ENCODE measurements at regions not wholly inside any gene's neighbourhood (a gene's known extent, or its start where the extent isn't known, plus 50 kb on each side); places are given as distances from the start of the nearest gene placed in this dataset.

DNA sequence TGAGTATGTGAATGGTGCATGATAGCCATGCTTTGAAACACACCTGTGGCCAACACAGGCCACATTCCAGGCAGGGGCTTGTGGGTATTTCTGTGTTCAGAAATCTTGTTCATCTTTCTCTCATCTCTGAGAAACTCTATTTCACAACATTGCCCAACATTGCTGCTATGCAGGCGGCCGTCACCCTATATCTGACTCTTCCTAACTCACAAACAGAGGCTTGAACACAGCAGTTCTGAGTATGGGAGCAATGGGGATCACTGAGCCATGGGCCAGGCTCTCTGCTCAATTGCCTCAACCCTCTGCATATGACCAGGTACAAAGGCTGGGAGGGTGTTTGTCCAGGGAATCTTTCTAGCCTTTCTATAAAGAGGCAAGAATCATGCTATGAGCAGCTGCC lies 259.9 kb downstream of the BUD13 start:
- TF ChIP-seq POLR2A (IDR thresholded peaks at IDR 0.05): no peak
- no peak for TF ChIP-seq POLR2AphosphoS5 (IDR thresholded peaks at IDR 0.05)
- TF ChIP-seq, protein P1, sequence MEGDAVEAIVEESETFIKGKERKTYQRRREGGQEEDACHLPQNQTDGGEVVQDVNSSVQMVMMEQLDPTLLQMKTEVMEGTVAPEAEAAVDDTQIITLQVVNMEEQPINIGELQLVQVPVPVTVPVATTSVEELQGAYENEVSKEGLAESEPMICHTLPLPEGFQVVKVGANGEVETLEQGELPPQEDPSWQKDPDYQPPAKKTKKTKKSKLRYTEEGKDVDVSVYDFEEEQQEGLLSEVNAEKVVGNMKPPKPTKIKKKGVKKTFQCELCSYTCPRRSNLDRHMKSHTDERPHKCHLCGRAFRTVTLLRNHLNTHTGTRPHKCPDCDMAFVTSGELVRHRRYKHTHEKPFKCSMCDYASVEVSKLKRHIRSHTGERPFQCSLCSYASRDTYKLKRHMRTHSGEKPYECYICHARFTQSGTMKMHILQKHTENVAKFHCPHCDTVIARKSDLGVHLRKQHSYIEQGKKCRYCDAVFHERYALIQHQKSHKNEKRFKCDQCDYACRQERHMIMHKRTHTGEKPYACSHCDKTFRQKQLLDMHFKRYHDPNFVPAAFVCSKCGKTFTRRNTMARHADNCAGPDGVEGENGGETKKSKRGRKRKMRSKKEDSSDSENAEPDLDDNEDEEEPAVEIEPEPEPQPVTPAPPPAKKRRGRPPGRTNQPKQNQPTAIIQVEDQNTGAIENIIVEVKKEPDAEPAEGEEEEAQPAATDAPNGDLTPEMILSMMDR (IDR thresholded peaks at IDR 0.05): no peak
- H3K4me3 ChIP-seq: no peak overlapping the region
- H3K27ac ChIP-seq: no peak overlapping the region
- intact Hi-C loops (cut with DNase I): no loop called here
- no peaks in the 10 kb centered on the region for H3K36me3 ChIP-seq
- H3K27me3 ChIP-seq (replicated peaks; ENCODE audit: insufficient read depth): no peaks in the 10 kb centered on the region
- H3K9me3 ChIP-seq: no peaks in the 10 kb centered on the region
- H3K4me1 ChIP-seq (replicated peaks): no peaks in the 10 kb centered on the region
- no peak for DNase-seq (ENCODE audit: low spot score)
- whole genome bisulfite sequencing: 91% methylated on average over 2 of the region's 2 CpGs

DNA sequence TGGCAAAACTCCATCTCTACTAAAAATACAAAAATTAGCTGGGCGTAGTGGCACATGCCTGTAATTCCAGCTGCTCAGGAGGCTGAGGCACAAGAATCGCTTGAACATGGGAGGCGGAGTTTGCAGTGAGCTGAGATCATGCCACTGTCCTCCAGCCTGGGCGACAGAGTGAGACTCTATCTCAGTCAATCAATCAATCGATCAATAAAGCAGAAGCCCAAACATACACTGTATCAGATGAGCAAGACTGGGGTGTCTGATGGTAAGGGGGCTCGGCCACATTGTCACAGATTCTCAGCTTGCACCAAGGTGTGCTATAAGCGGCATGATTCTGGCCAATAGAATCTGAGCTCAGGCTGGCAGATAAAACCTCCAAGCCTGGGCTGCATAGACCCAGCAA lies 261.1 kb downstream of the BUD13 start:
- intact Hi-C loops (cut with DNase I): no loop called here
- H3K27me3 ChIP-seq (replicated peaks; ENCODE audit: insufficient read depth): no peaks in the 10 kb centered on the region
- TF ChIP-seq POLR2A (IDR thresholded peaks at IDR 0.05) (no peak), POLR2AphosphoS5 (IDR thresholded peaks at IDR 0.05) (no peak)
- TF ChIP-seq, protein P1 (IDR thresholded peaks at IDR 0.05): no peak
- H3K36me3 ChIP-seq: no peaks in the 10 kb centered on the region
- no peaks in the 10 kb centered on the region for H3K4me1 ChIP-seq (replicated peaks)
- no peak for DNase-seq (ENCODE audit: low spot score)
- WGBS: 71% methylated on average over 7 of the region's 7 CpGs
- no peak overlapping the region for H3K27ac ChIP-seq
- H3K4me3 ChIP-seq: no peak overlapping the region
- H3K9me3 ChIP-seq: no peaks in the 10 kb centered on the region

DNA sequence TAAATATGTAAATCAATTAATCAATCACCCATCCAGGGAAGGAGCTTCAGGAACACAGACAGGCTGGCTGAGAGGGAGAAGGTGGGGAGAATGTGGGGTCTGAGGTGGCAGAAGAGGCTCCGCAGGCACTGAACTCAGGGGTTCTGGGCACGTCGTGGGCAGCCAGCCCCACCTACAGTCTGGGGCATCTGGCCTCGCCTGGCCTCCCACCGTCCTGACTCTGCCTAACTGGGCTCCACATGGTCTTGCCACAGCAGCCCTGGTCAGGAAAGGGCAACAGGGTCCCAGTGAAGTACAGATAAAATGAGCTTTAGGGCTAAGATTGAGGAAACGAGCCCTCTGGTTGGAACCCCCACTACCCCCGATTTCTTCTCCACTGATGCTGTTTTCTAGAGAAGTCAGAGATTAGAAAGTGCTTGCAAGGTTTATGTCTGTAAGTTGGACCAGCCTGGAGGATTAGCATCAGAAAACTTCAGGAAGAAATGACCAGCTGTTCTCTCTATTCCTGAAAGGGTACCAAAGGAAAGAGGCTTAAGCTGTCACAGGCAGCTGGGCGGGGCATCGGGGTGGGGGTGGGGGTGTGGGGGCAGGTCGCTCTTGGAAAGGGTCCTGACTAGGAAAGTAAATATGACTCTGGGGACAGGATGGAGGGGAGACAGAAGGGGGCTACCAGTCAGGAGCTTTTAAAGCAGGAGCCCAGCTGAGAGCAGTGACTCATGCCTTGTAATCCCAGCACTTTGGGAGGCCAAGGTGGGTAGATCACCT lies 261.7 kb downstream of the BUD13 start:
- no peaks in the 10 kb centered on the region for H3K27me3 ChIP-seq (replicated peaks; ENCODE audit: insufficient read depth)
- no peak overlapping the region for H3K27ac ChIP-seq
- H3K4me3 ChIP-seq: no peak overlapping the region
- no peaks in the 10 kb centered on the region for H3K9me3 ChIP-seq
- TF ChIP-seq, protein P1 (IDR thresholded peaks at IDR 0.05): no peak
- TF ChIP-seq POLR2AphosphoS5 (IDR thresholded peaks at IDR 0.05) (no peak), POLR2A (IDR thresholded peaks at IDR 0.05) (no peak)
- DNase-seq (ENCODE audit: low spot score): no peak
- H3K36me3 ChIP-seq: no peaks in the 10 kb centered on the region
- H3K4me1 ChIP-seq (replicated peaks): no peaks in the 10 kb centered on the region
- WGBS: 64% methylated on average over 10 of the region's 10 CpGs
- intact Hi-C loops (cut with DNase I): no loop called here

DNA sequence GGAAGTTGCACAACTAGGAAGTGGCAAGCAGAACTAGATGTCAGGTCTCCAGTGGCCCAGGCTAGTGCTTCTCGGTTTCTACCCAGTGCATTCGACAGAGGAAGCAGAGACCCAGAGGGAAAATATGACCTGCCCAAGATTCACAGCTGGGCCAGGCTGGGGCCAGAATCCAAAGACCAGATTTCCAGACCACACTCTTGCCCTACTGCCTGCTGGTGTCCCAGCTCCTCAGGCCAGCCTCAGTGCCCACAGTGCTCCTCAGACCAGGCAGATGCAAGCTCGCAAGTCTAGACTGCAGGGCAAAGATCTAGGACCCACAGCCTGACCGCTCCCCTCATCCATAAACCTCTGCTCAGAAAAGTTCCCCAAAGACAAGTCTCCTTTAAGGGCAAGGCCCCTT lies 262.6 kb downstream of the BUD13 start:
- H3K4me3 ChIP-seq: no peak overlapping the region
- TF ChIP-seq POLR2A (IDR thresholded peaks at IDR 0.05) (no peak), POLR2AphosphoS5 (IDR thresholded peaks at IDR 0.05) (no peak)
- TF ChIP-seq, protein P1 (IDR thresholded peaks at IDR 0.05): no peak
- H3K36me3 ChIP-seq: no peaks in the 10 kb centered on the region
- intact Hi-C loops (cut with DNase I): no loop called here
- H3K4me1 ChIP-seq (replicated peaks): no peaks in the 10 kb centered on the region
- no peaks in the 10 kb centered on the region for H3K27me3 ChIP-seq (replicated peaks; ENCODE audit: insufficient read depth)
- H3K9me3 ChIP-seq: no peaks in the 10 kb centered on the region
- no peak for DNase-seq (ENCODE audit: low spot score)
- WGBS: 89% methylated on average over 4 of the region's 4 CpGs
- no peak overlapping the region for H3K27ac ChIP-seq

DNA sequence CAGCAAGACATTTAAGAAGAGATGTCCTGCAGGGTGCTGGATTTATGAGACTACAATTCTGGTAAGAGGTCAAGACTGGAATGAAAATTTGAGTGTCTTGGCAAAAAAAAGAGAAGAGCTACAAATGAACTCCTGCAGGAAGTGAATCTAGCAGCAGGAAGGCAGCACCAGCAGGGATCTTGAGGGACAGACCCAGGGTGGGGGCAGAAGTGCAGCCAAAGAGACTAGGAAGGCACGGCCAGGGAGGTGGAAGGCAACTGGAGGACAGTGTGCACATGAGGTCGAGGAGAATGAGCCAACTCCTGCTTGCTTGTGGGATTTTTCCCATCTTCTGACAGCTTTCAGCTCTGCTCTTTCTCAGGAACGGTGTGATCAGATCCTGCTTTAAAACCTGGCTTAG lies 263.2 kb downstream of the BUD13 start:
- DNase-seq (ENCODE audit: low spot score): no peak
- Histone ChIP-seq H3K36me3 (no peaks in the 10 kb centered on the region), H3K9me3 (no peaks in the 10 kb centered on the region), H3K27ac (no peak overlapping the region), H3K4me3 (no peak overlapping the region), H3K4me1 (replicated peaks) (no peaks in the 10 kb centered on the region), H3K27me3 (replicated peaks; ENCODE audit: insufficient read depth) (peaks cover 2% of the 10 kb centered on the region)
- 38% methylated on average over 3 of the region's 3 CpGs for WGBS
- TF ChIP-seq POLR2A (IDR thresholded peaks at IDR 0.05): no peak
- TF ChIP-seq, protein P1 (IDR thresholded peaks at IDR 0.05): no peak
- no peak for TF ChIP-seq POLR2AphosphoS5 (IDR thresholded peaks at IDR 0.05)
- intact Hi-C loops (cut with DNase I): no loop called here

Data from prostate gland (tissue), 2 donors.